ENCODE measurements at regions not wholly inside any gene's neighbourhood (a gene's known extent, or its start where the extent isn't known, plus 50 kb on each side); places are given as distances from the start of the nearest gene placed in this dataset.
A peak's percentile ranks its signal among the peaks of the same experiment; 100 is the strongest.

GRCh38 chr10:4291990-4292389, 507.0 kb upstream of the KLF6 start:
- intact Hi-C loops (cut with DNase I; ENCODE audit: low total_unique reads) (no loop called here), in situ Hi-C loops (cut with MboI; ENCODE audit: low sequenced_read_pairs in 4 of 4) (no loop called here)
- ATAC-seq, result peak; percentile 65 to 78
- Histone ChIP-seq H3K4me3 (no peak overlapping the region), H3K36me3 (no peaks in the 10 kb centered on the region), H3K27ac (peak overlapping the region in 2 of 4 donors; percentile 25 to 35), H3K27me3 (no peaks in the 10 kb centered on the region), H3K4me1 (no peaks in the 10 kb centered on the region), H3K9me3 (no peaks in the 10 kb centered on the region)
- DNase-seq, result peak; percentile 53 to 59
- TF ChIP-seq CTCF (IDR thresholded peaks at IDR 0.05 in 4 of 5, conservative IDR thresholded peaks at IDR 0.05 in 1 of 5), result no peak
- no peak for TF ChIP-seq POLR2A (IDR thresholded peaks at IDR 0.05)

- TF ChIP-seq CTCF (IDR thresholded peaks at IDR 0.05 in 4 of 5, conservative IDR thresholded peaks at IDR 0.05 in 1 of 5) (no peak), POLR2A (IDR thresholded peaks at IDR 0.05) (no peak)
- ATAC-seq (no peak), DNase-seq (no peak)
- no peak overlapping the region for H3K4me3 ChIP-seq
- H3K9me3 ChIP-seq, result no peaks in the 10 kb centered on the region
- intact Hi-C loops (cut with DNase I; ENCODE audit: low total_unique reads) (no loop called here), in situ Hi-C loops (cut with MboI; ENCODE audit: low sequenced_read_pairs in 4 of 4) (no loop called here)
- no peaks in the 10 kb centered on the region for H3K36me3 ChIP-seq
- H3K27ac ChIP-seq, result peak overlapping the region; percentile 38 to 75 (median 63)
- no peaks in the 10 kb centered on the region for H3K27me3 ChIP-seq
- peaks cover 18 to 32% of the 10 kb centered on the region in 2 donors for H3K4me1 ChIP-seq
Observed at GRCh38 chr10:4285121-4285520, 500.1 kb upstream of the KLF6 start.

- no peak for TF ChIP-seq CTCF (IDR thresholded peaks at IDR 0.05 in 4 of 5, conservative IDR thresholded peaks at IDR 0.05 in 1 of 5)
- TF ChIP-seq POLR2A (IDR thresholded peaks at IDR 0.05), result no peak
- Histone ChIP-seq H3K9me3 (no peaks in the 10 kb centered on the region), H3K27ac (peak overlapping the region; percentile 38 to 75 (median 64)), H3K36me3 (no peaks in the 10 kb centered on the region), H3K4me3 (no peak overlapping the region), H3K27me3 (no peaks in the 10 kb centered on the region), H3K4me1 (peaks cover 19 to 35% of the 10 kb centered on the region in 2 donors)
- ATAC-seq, result peak; percentile 79
- peak; percentile 63 to 68 for DNase-seq
- intact Hi-C loops (cut with DNase I; ENCODE audit: low total_unique reads), result loop anchor here (5.0 kb wide), 1 partner anchor 42 kb away; no protein-coding TSS in a partner anchor
- in situ Hi-C loops (cut with MboI; ENCODE audit: low sequenced_read_pairs in 4 of 4), result no loop called here
Observed at GRCh38 chr10:4283846-4284610, 499.0 kb upstream of the KLF6 start.

- peaks cover 19 to 35% of the 10 kb centered on the region in 2 donors for H3K4me1 ChIP-seq
- TF ChIP-seq CTCF (IDR thresholded peaks at IDR 0.05 in 4 of 5, conservative IDR thresholded peaks at IDR 0.05 in 1 of 5), result no peak
- TF ChIP-seq POLR2A (IDR thresholded peaks at IDR 0.05), result no peak
- no peaks in the 10 kb centered on the region for H3K9me3 ChIP-seq
- peak overlapping the region; percentile 35 to 63 (median 60) for H3K27ac ChIP-seq
- no peaks in the 10 kb centered on the region for H3K27me3 ChIP-seq
- DNase-seq (no peak), ATAC-seq (no peak)
- intact Hi-C loops (cut with DNase I; ENCODE audit: low total_unique reads), result loop anchor here (5.0 kb wide), 1 partner anchor 40 kb away; no protein-coding TSS in a partner anchor
- no peak overlapping the region for H3K4me3 ChIP-seq
- in situ Hi-C loops (cut with MboI; ENCODE audit: low sequenced_read_pairs in 4 of 4), result no loop called here
- no peaks in the 10 kb centered on the region for H3K36me3 ChIP-seq
Observed at GRCh38 chr10:4282496-4282895, 497.5 kb upstream of the KLF6 start.
